ENCODE measurements at regions not wholly inside any gene's neighbourhood (a gene's known extent, or its start where the extent isn't known, plus 50 kb on each side); places are given as distances from the start of the nearest gene placed in this dataset.
"Not testable (repeated sequence)": the region's sequence is repeated elsewhere in the genome, so short reads cannot be mapped to it uniquely, and the experiment has no call there.

GRCh38 chr2:242047963-242048362 lies 178.4 kb downstream of the RTP5 start:
- DNase-seq (ENCODE audit: low read depth), result no peak

GRCh38 chr2:242048479-242048878 lies 178.9 kb downstream of the RTP5 start:
- no peak for DNase-seq (ENCODE audit: low read depth)

DNA sequence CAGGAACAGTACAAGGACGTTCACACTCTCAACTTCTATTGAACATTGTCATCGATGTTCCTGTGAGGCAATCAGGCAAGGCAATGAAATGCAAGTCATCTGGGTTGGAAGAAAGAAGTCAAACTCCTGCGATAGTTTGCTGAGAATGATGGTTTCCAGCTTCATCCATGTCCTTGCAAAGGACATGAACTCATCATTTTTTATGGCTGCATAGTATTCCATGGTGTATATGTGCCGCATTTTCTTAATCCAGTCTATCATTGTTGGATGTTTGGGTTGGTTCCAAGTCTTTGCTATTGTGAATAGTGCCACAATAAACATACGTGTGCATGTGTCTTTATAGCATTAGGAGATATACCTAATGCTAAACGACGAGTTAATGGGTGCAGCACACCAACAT lies 180.0 kb downstream of the RTP5 start:
- DNase-seq (ENCODE audit: low read depth), result not testable (repeated sequence)

GRCh38 chr2:242051463-242051862 lies 181.9 kb downstream of the RTP5 start:
- no peak for DNase-seq (ENCODE audit: low read depth)

GRCh38 chr2:242052421-242052820 lies 182.9 kb downstream of the RTP5 start:
- DNase-seq (ENCODE audit: low read depth), result no peak

- no peak for DNase-seq (ENCODE audit: low read depth)
Measured at GRCh38 chr2:242053921-242054320, 184.4 kb downstream of the RTP5 start.

DNA sequence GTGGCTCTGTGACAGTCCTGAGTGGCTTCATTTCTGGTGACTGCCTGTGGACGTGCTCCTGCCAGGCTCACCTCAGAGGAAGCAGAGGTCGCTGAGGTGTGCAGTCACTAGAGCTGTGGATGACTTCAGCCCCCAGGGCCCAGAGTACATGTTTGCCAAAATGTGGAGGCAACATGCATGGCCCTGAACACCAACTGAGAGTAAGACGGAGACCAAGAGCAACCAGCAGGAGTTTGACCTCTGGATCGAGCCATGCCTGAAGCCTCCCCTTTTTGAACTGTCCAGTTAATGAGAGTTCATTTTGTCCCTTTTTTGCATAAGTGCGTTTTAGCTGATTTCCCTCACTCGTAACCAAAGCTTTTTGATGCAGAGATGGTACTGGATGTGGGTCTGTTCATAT lies 184.9 kb downstream of the RTP5 start:
- no peak for DNase-seq (ENCODE audit: low read depth)

- DNase-seq (ENCODE audit: low read depth), result no peak
Measured at GRCh38 chr2:242054881-242055801, 185.6 kb downstream of the RTP5 start.

DNA sequence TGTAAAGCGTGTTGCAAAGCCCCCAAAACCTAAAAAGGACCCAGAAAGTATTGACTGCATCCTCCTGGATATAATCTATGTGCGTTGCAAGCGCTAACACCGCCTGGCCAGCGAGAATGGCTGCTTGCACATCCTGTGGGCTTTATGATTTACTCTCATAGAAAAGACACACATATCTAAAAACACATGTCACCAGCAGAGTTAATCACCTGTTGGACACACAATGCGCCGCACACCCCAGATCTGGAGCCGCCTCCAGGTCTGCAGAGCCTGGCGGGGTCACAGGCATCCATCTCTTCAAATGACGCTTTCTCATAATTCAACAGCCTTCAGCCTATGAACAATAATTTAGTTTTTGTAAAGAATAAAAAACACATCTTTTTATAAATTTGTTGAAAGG lies 186.5 kb downstream of the RTP5 start:
- no peak for DNase-seq (ENCODE audit: low read depth)

GRCh38 chr2:242056785-242057184 lies 187.3 kb downstream of the RTP5 start:
- no peak for DNase-seq (ENCODE audit: low read depth)

GRCh38 chr2:242057379-242058040 lies 188.0 kb downstream of the RTP5 start:
- no peak for DNase-seq (ENCODE audit: low read depth)

DNA sequence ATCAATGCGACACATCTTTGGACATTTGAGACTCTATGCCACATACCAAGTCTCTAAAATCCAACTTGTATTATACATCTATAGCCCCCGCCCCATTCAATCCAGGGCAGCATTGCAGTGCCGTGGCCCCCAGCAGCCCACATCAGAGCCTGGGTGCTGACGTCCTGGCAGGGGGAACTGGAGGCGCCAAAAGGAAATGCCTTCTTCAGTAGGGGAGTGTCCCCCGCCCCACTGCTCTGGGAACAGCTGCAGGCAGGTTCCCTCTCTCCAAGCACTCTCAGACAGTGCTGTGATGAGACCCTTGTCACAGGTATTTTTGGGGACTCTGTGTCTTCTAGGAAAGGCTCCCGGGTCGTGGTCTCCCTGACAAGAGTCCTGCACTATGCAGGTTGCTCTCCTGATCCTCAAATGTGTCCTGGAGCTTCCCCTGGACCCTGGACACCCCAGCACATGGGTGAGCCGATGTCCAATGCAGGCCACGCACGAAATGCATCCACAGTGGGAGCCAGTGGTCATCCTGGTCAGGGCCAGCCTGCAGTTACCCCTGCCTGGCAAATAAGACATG lies 188.7 kb downstream of the RTP5 start:
- no peak for DNase-seq (ENCODE audit: low read depth)

DNA sequence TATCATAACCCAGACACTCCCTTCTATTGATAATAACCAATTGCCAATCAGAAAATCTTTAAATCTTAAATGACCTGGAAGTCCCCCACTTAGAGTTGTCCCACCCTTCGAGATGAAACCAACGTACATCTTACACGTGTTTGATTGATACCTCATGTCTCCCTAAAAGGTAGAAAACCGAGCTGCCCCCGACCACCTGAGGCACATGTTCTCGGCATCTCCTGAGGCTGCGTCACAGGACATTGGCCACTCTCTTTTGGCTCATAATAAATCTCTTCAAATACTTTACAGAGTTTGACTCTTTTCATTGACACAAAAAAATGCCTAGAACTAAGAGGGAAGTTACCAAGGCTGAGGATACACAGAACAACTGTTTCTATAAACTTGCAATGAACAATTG lies 190.0 kb downstream of the RTP5 start:
- no peak for DNase-seq (ENCODE audit: low read depth)

- DNase-seq (ENCODE audit: low read depth), result no peak
Measured at GRCh38 chr2:242060212-242060835, 190.8 kb downstream of the RTP5 start.

GRCh38 chr2:242061930-242062329 lies 192.4 kb downstream of the RTP5 start:
- DNase-seq (ENCODE audit: low read depth), result not testable (repeated sequence)

DNA sequence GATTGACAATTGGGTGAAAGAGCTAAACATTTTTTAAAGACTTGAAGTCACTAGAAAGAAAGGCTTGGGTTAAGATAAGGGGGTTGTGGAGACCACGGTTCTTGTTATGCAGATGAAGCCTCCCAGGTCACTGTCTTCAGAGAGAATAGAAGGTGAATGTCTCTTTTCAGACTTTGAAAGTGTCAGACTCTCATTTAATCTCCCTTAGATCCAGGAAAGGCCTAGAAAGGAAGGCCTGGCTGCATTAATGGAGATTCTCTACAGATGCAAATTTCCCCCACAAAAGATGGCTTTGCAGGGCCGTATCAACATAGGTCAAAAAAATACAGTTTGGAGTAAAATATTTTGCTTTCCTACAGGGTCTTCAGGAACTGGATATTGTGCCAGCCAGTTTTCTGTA lies 193.9 kb downstream of the RTP5 start:
- DNase-seq (ENCODE audit: low read depth), result no peak

DNA sequence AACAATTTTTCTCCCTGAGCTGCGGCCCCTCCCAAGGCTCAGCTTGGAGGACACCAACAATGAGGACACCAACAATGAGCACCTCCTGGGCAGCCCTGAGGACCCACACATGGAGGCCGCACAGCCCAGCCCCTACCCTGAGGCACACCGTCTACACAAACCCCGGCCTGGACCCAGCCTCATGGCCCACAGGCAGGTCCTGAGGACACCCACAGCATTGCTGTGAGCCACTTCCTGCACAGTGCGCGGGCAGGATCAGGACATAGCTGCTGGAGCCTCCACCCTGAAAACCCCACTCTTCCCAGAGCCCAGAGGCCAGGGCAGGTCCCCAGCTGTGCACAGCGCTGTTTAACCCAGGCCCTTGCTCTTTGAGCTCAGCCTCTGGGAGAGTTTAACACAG lies 194.3 kb downstream of the RTP5 start:
- no peak for DNase-seq (ENCODE audit: low read depth)

GRCh38 chr2:242064364-242065250 lies 195.1 kb downstream of the RTP5 start:
- DNase-seq (ENCODE audit: low read depth), result no peak

DNA sequence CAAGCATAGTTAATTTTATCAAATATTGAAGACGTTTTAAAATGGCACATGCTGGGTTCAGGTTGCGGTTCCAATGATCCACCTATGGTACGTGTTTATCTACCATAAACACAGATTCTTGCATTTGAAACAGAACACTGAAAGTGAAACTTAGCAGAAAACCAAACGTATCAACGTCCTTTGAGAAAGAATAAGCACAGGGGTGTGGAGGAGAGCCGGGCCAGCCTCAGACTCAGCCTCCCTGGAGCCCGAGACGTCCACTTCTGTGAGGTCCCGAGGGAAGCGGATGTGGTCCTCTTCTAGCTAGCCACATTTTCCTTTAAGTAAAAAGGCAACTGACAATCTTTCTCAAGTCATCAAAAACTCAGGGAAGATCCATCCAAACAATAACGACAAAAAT lies 195.9 kb downstream of the RTP5 start:
- DNase-seq (ENCODE audit: low read depth), result no peak

DNA sequence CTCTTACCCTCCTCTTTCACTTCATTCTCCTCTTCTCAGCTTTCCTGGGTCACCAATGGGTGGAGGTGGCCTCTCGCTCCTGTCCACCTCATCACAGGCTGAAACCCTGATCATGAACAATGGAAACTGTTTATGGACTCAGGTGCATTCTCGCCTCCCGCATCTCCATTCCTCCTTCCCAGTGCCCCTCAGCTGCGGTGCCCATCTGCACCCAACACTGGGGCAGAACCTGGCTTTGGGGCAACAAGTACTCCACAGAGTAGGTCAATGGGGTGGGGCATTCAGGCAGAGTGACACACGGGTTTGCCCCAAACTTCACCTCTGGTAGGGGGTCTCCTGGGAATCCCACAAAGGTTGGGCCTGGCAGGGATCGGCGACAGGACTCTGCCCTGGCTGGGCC lies 199.5 kb downstream of the RTP5 start:
- DNase-seq (ENCODE audit: low read depth), result no peak

GRCh38 chr2:242069938-242070395 lies 200.4 kb downstream of the RTP5 start:
- DNase-seq (ENCODE audit: low read depth), result not testable (repeated sequence)

GRCh38 chr2:242070726-242071125 lies 201.2 kb downstream of the RTP5 start:
- DNase-seq (ENCODE audit: low read depth), result not testable (repeated sequence)

All from T-helper 22 cell (primary cell).